HG03064 (cell line): ENCODE measurements at regions not wholly inside any gene's neighbourhood (a gene's known extent, or its start where the extent isn't known, plus 50 kb on each side); places are given as distances from the start of the nearest gene placed in this dataset.

ENCODE experiments used
- ATAC-seq: cut with Tn5 transposase; IDR thresholded peaks from one replicate; pipeline ENCODE4 v1.9.1; 2021; ENCODE audit warnings: low read depth; ENCODE audit not compliant: unreplicated experiment

GRCh38 chr17:34146440-34147043 lies 108.5 kb upstream of the CCL2 start:
- no peak for ATAC-seq

GRCh38 chr17:34151102-34151501 lies 104.0 kb upstream of the CCL2 start:
- ATAC-seq, result no peak

GRCh38 chr17:34153991-34154390 lies 101.1 kb upstream of the CCL2 start:
- no peak for ATAC-seq

- no peak for ATAC-seq
These were observed 99.9 kb upstream of the CCL2 start for GRCh38 chr17:34154961-34155730.

- ATAC-seq, result no peak
These were observed 99.1 kb upstream of the CCL2 start for GRCh38 chr17:34155947-34156346.

GRCh38 chr17:34156401-34156740 lies 98.7 kb upstream of the CCL2 start:
- no peak for ATAC-seq

- ATAC-seq, result no peak
These were observed 98.1 kb upstream of the CCL2 start for GRCh38 chr17:34156741-34157589.

- no peak for ATAC-seq
These were observed 93.4 kb upstream of the CCL2 start for GRCh38 chr17:34161690-34162089.

- no peak for ATAC-seq
These were observed 92.0 kb upstream of the CCL2 start for GRCh38 chr17:34163123-34163522.

GRCh38 chr17:34163646-34164045 lies 91.4 kb upstream of the CCL2 start:
- no peak for ATAC-seq

- no peak for ATAC-seq
These were observed 90.2 kb upstream of the CCL2 start for GRCh38 chr17:34164837-34165236.

GRCh38 chr17:34166352-34166751 lies 88.7 kb upstream of the CCL2 start:
- ATAC-seq, result no peak

- ATAC-seq, result no peak
These were observed 87.7 kb upstream of the CCL2 start for GRCh38 chr17:34167354-34167753.

GRCh38 chr17:34168989-34169388 lies 86.1 kb upstream of the CCL2 start:
- ATAC-seq, result no peak

GRCh38 chr17:34169496-34169895 lies 85.6 kb upstream of the CCL2 start:
- ATAC-seq, result no peak

- ATAC-seq, result no peak
These were observed 83.8 kb upstream of the CCL2 start for GRCh38 chr17:34171245-34171818.

- no peak for ATAC-seq
These were observed 82.6 kb upstream of the CCL2 start for GRCh38 chr17:34172390-34172918.

- no peak for ATAC-seq
These were observed 81.8 kb upstream of the CCL2 start for GRCh38 chr17:34173241-34173640.

- ATAC-seq, result no peak
These were observed 80.6 kb upstream of the CCL2 start for GRCh38 chr17:34174496-34174895.

- ATAC-seq, result no peak
These were observed 78.6 kb upstream of the CCL2 start for GRCh38 chr17:34176440-34176839.

GRCh38 chr17:34177642-34178041 lies 77.4 kb upstream of the CCL2 start:
- no peak for ATAC-seq
